ENCODE measurements at regions not wholly inside any gene's neighbourhood (a gene's known extent, or its start where the extent isn't known, plus 50 kb on each side); places are given as distances from the start of the nearest gene placed in this dataset.

- DNase-seq: no peak
These were observed 53.5 kb upstream of the DCBLD2 start for GRCh38 chr3:98954791-98955604.

GRCh38 chr3:98954242-98954641 is 52.7 kb upstream of the DCBLD2 start:
- DNase-seq: no peak

GRCh38 chr3:98952404-98952803 is 50.9 kb upstream of the DCBLD2 start:
- DNase-seq: no peak

Measured in C1 segment of cervical spinal cord (tissue), 14 donors.